Eye (tissue), 1 donor: ENCODE measurements at regions not wholly inside any gene's neighbourhood (a gene's known extent, or its start where the extent isn't known, plus 50 kb on each side); places are given as distances from the start of the nearest gene placed in this dataset.
A peak's percentile ranks its signal among the peaks of the same experiment; 100 is the strongest.

Experiments
- DNase-seq: peaks from one replicate; pipeline ENCODE4 v3.0.0-alpha.2; 2015

DNA sequence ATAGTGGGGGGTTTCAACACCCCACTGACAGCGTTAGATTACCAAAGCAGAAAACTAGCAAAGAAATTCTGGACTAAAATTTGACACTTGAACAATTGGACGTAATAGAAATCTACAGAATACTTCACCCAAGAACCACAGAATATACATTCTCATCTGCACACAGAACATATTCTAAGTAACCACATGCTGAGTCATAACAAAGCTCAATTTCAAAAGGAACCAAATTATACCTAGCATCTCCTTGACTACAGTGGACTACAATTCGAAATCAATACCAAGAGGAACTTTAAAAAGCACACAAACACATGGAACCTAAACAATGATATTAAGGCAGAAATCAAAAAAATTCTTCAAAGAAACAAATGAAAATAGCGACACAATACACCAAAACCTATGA, 871.6 kb upstream of the MDGA2 start:
- no peak for DNase-seq

- no peak for DNase-seq
Measured at GRCh38 chr14:48537600-48537999, 862.2 kb upstream of the MDGA2 start.

- DNase-seq = no peak
Measured at GRCh38 chr14:48536318-48536717, 860.9 kb upstream of the MDGA2 start.

- DNase-seq = no peak
Measured at GRCh38 chr14:48527832-48528231, 852.4 kb upstream of the MDGA2 start.

- DNase-seq = no peak
Measured at GRCh38 chr14:48526307-48526706, 850.9 kb upstream of the MDGA2 start.

DNA sequence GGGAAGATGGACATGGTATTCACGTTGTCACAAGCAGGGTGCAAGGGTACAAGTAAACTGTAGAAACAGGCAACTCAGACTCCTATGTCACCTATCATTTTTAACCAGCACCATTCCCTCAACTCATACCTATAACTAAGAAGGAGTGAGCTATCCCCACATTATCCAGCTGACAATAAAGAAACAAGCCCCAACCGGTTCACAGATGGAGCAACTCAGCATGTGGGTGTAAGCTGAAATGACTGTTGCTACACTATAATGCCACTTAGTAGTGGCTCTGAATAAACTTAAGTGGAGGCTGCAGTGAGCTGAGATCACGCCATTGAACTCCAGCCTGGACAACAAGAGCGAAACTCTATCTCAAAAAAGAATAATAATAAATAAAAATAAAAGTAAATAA, 829.5 kb upstream of the MDGA2 start:
- DNase-seq = no peak

DNA sequence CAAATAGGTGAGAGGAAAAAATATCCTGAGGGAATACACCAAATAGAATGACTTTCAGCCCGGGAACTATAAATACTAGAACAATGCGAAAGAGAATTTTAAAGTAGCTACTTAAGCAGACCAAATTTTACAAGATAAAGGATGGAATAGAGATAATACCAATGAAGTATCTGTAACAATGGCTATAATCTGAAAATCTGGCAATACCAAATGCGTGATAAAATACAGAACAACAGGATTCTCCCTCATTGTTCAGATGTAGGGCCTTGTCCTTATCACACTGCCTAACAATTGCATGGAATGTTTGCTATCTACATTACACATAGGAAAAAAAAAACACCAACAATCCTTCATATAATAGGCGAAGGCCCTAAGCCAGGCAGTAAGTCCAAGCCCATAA, 815.4 kb upstream of the MDGA2 start:
- no peak for DNase-seq

- no peak for DNase-seq
Measured at GRCh38 chr14:48473944-48474343, 798.5 kb upstream of the MDGA2 start.

GRCh38 chr14:48456051-48456450, 780.6 kb upstream of the MDGA2 start:
- no peak for DNase-seq

GRCh38 chr14:48454887-48455286, 779.5 kb upstream of the MDGA2 start:
- no peak for DNase-seq

- no peak for DNase-seq
Measured at GRCh38 chr14:48452437-48452995, 777.1 kb upstream of the MDGA2 start.

GRCh38 chr14:48435221-48435620, 759.8 kb upstream of the MDGA2 start:
- DNase-seq = no peak

- no peak for DNase-seq
Measured at GRCh38 chr14:48430805-48431204, 755.4 kb upstream of the MDGA2 start.

- no peak for DNase-seq
Measured at GRCh38 chr14:48429512-48429911, 754.1 kb upstream of the MDGA2 start.

- DNase-seq = no peak
Measured at GRCh38 chr14:48417715-48418500, 742.5 kb upstream of the MDGA2 start.

DNA sequence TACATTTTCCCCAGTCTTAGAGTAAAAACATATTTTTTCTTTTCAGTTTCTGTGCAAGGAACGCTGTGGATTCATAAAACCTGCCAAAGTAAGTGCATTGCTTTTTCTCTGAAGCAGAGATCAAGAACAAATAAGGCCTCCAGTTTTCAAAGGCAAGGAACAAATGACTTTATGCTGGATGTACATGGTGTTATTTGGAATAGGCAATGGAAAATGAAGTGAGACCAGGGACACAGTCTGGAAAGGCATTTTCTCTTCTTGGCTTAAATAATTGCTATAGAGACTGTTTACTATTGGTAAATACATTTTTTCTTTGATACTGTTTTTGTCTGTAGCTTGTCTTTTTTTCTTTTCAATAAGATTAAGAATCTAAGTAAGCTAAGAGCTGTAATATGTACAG, 725.9 kb upstream of the MDGA2 start:
- no peak for DNase-seq

DNA sequence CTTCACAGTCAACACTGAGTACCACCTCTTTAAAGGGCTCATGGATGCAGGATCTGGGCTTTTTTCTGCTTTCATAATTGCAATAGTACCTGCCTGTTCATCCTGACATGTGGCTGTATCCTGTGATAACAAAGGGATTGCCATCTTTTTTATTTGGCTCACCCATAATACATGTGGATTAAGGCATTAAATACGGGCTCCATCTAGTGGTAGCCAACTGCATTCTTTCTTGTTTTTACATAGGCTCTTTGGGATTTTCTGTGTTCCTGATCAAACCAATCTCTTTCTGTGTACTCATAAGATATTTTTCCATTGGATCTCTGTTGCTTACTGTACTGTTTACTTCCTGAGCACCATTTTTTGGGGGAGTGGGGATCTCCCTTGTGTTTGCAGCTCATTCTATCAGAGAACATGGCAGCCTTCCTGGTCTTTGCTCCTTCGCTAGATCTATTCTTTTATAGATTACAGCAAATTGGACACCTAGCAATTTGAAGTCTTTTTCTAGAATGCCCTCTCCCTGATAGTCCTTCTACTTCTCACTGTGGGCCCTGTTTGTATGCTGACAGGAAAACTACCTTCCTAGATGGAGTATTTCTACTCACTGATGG, 723.4 kb upstream of the MDGA2 start:
- peak; percentile 80 for DNase-seq

DNA sequence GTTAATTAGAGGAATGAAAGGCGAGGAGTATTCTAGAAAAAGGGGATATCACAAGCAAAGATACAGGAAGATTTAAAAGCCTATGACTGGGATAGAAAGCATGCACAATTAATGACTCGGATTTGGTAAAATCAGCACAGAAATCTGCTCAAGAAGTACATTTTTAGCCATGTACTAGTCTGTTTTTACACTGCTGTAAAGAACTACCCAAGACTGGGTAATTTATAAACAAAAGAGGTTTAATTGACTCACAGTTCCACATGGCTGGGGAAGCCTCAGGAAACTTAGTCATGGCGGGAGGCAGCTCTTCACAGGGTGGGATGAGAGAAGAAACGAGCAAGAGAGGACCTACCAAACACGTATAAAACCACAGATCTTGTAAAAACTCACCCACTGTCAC, 716.3 kb upstream of the MDGA2 start:
- no peak for DNase-seq

- no peak for DNase-seq
Measured at GRCh38 chr14:48390346-48390745, 714.9 kb upstream of the MDGA2 start.

- no peak for DNase-seq
Measured at GRCh38 chr14:48384821-48385220, 709.4 kb upstream of the MDGA2 start.

DNA sequence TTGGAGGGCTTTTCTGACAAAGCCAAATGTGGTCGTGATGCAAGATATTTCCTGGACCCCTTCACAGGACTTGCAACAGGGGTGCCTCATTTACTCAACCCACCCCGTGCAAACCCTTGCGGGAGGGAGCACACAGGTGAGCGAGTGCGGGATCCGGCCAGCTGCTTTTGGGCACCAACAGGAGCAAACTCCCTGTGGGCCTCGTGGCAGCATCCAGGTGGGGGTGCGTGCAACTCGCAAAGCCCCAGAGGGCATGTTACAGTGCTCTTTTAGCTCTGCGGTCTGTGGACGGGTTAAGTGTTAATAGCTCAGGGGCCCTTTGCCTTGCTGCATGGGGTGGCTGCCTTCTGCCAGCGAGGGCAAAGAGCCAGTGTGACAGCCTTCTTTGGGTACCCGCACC, 707.6 kb upstream of the MDGA2 start:
- DNase-seq = no peak

GRCh38 chr14:48378541-48378940, 703.1 kb upstream of the MDGA2 start:
- no peak for DNase-seq

DNA sequence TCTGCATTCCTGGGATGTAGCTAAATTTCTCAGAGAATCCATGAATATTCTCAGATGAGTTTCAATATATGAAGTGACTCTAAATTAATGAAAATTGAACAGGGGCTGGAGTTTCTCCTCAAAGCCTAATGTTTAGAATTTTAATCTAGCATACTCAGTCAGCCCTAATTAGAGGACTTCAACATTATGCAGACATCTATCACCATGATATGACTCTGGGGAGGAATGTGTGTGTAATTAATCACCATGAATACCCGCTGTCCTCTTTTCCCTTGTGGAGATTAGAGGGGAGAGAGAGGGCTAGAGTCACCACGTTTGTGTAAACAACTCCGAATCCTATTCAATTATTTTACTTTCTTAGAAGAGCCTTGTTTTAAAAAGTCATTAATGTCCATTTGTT, 698.6 kb upstream of the MDGA2 start:
- DNase-seq = peak; percentile 18

DNA sequence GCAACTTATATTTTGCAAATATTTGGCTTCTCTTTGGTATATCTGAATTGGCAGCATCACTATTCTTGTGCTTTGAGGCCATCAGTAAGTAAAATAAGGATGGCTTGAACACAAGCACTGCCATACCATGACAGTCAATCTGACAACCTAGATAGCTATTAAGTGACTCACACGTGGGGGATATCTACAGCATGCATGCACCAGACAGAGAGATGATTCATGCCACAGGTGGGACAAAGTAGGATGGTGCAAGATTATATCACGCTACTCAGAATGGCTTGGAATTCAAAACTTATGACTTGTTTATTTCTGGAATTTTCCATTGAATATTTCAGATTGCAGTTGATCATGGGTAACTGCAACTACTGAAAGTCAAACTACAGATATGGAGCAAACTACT, 675.6 kb upstream of the MDGA2 start:
- DNase-seq = no peak

- DNase-seq = no peak
Measured at GRCh38 chr14:48349689-48350088, 674.3 kb upstream of the MDGA2 start.
